HepG2 (cell line): ENCODE measurements at regions not wholly inside any gene's neighbourhood (a gene's known extent, or its start where the extent isn't known, plus 50 kb on each side); places are given as distances from the start of the nearest gene placed in this dataset.

Experiments used
- ATAC-seq: fragments of 200-7000 bp; cut with Tn5 transposase; 3 replicates; pipeline ENCODE4 v1.9.1; 2020; ENCODE audit warnings: mild to moderate bottlenecking, moderate library complexity
- BruUV-seq: library from RNA; stranded (reverse); fragments of 400-500 nt; replicated peaks from 2 replicates; lab custom pipeline; 2021; lab: Mats Ljungman, UMichigan
- CTCF ChIA-PET: fragments of 300-600 bp; formaldehyde crosslinking; extraction: SDS; loops from one replicate; lab custom pipeline; 2021; ENCODE audit warnings: low total read pairs, inconsistent platforms, low intra/inter-chr PET ratio; lab: Yijun Ruan, JAX
- POLR2A ChIA-PET: fragments of 350-600 bp; sonication (Branson Sonifier 250); formaldehyde crosslinking; loops from one replicate; lab custom pipeline; 2020; ENCODE audit warnings: antibody characterized with exemption, inconsistent platforms; lab: Yijun Ruan, JAX
- DNase-seq: peaks from one replicate; pipeline ENCODE4 v3.0.0-alpha.2; 2015; ENCODE audit warnings: low spot score
- FAIRE-seq: peaks from 3 replicates; lab custom pipeline; 2011; peaks lifted over from hg19 to GRCh38; lab: Jason Lieb, UNC
- H2AFZ ChIP-seq: one replicate; pipeline ENCODE4 v1.6.1; 2011; ENCODE audit warnings: low read length, inconsistent platforms
- H3K27ac ChIP-seq: fragments of 300-600 bp; 3 replicates; pipeline ENCODE4 v1.8.0; 2011; ENCODE audit warnings: mixed run types, mild to moderate bottlenecking, mixed read lengths, low read length, inconsistent platforms; ENCODE audit not compliant: insufficient read depth; ENCODE audit errors: extremely low read length
- H3K27me3 ChIP-seq, 2 experiments: fragments of 200-600 bp in 1 of 2; 2 replicates in 1 of 2; 3 replicates in 1 of 2; pipeline versions ENCODE4 v1.6.0 to v1.8.0; 2011; ENCODE audit warnings: low read length in 2 of 2, mild to moderate bottlenecking in 2 of 2, moderate library complexity in 2 of 2, inconsistent platforms in 1 of 2; ENCODE audit not compliant: insufficient read depth in 2 of 2, control insufficient read depth in 1 of 2
- H3K36me3 ChIP-seq, 2 experiments: fragments of 200-600 bp in 1 of 2; replicated peaks in 1 of 2; 2 replicates in 1 of 2; 3 replicates in 1 of 2; pipeline versions ENCODE4 v1.5.1 to v1.8.0; 2011; ENCODE audit warnings: low read length in 2 of 2, inconsistent platforms in 1 of 2; ENCODE audit not compliant: insufficient read depth in 2 of 2, control insufficient read depth in 1 of 2
- H3K4me1 ChIP-seq: 2 replicates; pipeline ENCODE4 v1.5.1; 2012; ENCODE audit warnings: low read length, inconsistent platforms; ENCODE audit not compliant: insufficient read depth
- H3K4me2 ChIP-seq: 2 replicates; pipeline ENCODE4 v1.6.0; 2011; ENCODE audit warnings: low read depth, low read length, inconsistent platforms
- H3K4me3 ChIP-seq, 3 experiments: fragments of 200-600 bp in 1 of 3; sonication (generic), shearing (Covaris generic) in 1 of 3; replicated peaks in 1 of 3; 2 replicates each; pipeline ENCODE4 v1.5.1; 2011 to 2016; ENCODE audit warnings: low read length in 3 of 3, inconsistent platforms in 2 of 3, low read depth in 2 of 3, mild to moderate bottlenecking in 2 of 3, control low read depth in 1 of 3, mixed read lengths in 1 of 3; ENCODE audit not compliant: insufficient read depth in 1 of 3
- H3K79me2 ChIP-seq: one replicate; pipeline ENCODE4 v1.6.1; 2011; ENCODE audit warnings: low read length, inconsistent platforms; ENCODE audit not compliant: insufficient read depth
- H3K9ac ChIP-seq: 2 replicates; pipeline ENCODE4 v1.6.0; 2011; ENCODE audit warnings: mild to moderate bottlenecking, low read depth, low read length, inconsistent platforms; ENCODE audit not compliant: insufficient read depth
- H3K9me3 ChIP-seq: 2 replicates; pipeline ENCODE4 v1.5.1; 2012; ENCODE audit warnings: mild to moderate bottlenecking, low read length
- H4K20me1 ChIP-seq: 2 replicates; pipeline ENCODE4 v1.6.0; 2011; ENCODE audit warnings: inconsistent platforms, mild to moderate bottlenecking, low read length, moderate library complexity; ENCODE audit not compliant: insufficient read depth
- DPF2 ChIP-seq: sonication (generic); formaldehyde crosslinking; IDR thresholded peaks from 2 replicates; pipeline ENCODE4 v1.4.0; 2020; ENCODE audit warnings: mild to moderate bottlenecking, low read depth, missing genetic modification reagents, borderline replicate concordance
- MTA3 ChIP-seq: sonication (generic); formaldehyde crosslinking; IDR thresholded peaks from 2 replicates; pipeline ENCODE4 v1.4.0; 2020; ENCODE audit warnings: missing genetic modification reagents
- NONO ChIP-seq, 2 experiments: fragments of 450-650 bp in 1 of 2; sonication (generic) in 1 of 2; formaldehyde crosslinking in 1 of 2; IDR thresholded peaks in 1 of 2; conservative IDR thresholded peaks in 1 of 2; 2 replicates each; pipeline versions ENCODE4 v1.6.1 to v1.8.0; 2017 to 2022; ENCODE audit warnings: mild to moderate bottlenecking in 1 of 2, missing genetic modification reagents in 1 of 2, moderate library complexity in 1 of 2
- PLRG1 ChIP-seq: fragments of 450-650 bp; conservative IDR thresholded peaks from 2 replicates; pipeline ENCODE4 v1.6.1; 2016
- XRCC5 ChIP-seq: fragments of 200-400 bp; formaldehyde crosslinking; optimal IDR thresholded peaks from 2 replicates; pipeline ENCODE3; 2017; ENCODE audit warnings: mild to moderate bottlenecking, low read length
- ZNF234 ChIP-seq: sonication (generic); formaldehyde crosslinking; conservative IDR thresholded peaks from 2 replicates; pipeline ENCODE4 v1.5.1; 2020; ENCODE audit warnings: mild to moderate bottlenecking, missing genetic modification reagents
- ZNF484 ChIP-seq: sonication (generic); formaldehyde crosslinking; IDR thresholded peaks from 2 replicates; pipeline ENCODE4 v1.5.1; 2020; ENCODE audit warnings: mild to moderate bottlenecking, low read depth, missing genetic modification reagents, borderline replicate concordance
- ZNF549 ChIP-seq: sonication (generic); formaldehyde crosslinking; IDR thresholded peaks from 2 replicates; pipeline ENCODE4 v1.5.0; 2020; ENCODE audit warnings: missing genetic modification reagents
- ZSCAN29 ChIP-seq: sonication (generic); formaldehyde crosslinking; conservative IDR thresholded peaks from 2 replicates; pipeline ENCODE4 v1.4.0; 2020; ENCODE audit warnings: mild to moderate bottlenecking, missing genetic modification reagents
- WGBS: methylation state at CpG from one replicate; pipeline ENCODE4 v1.1.6; 2017; ENCODE audit warnings: low lambda C conversion rate; 5-methylcytosine and 5-hydroxymethylcytosine counted together
- in situ Hi-C: cut with HindIII; loops from 2 replicates; pipeline ENCODE4 v1.10.0; 2017; ENCODE audit warnings: low pct_unique_long_range_greater_than_20kb; ENCODE audit not compliant: extremely low pct_ligation_motif_present
- intact Hi-C: fragments of 100-400 bp; cut with micrococcal nuclease; formaldehyde crosslinking; loops from one replicate; pipeline ENCODE4 v1.10.0; 2022; ENCODE audit not compliant: unreplicated experiment
- TF ChIP-seq, protein P1 (sequence below): sonication (generic); formaldehyde crosslinking; IDR thresholded peaks from 2 replicates; pipeline ENCODE4 v1.4.0; 2020; ENCODE audit warnings: missing genetic modification reagents; ENCODE audit errors: not compliant biosample characterization
- TF ChIP-seq, protein P2 (sequence below): sonication (generic); formaldehyde crosslinking; IDR thresholded peaks from 2 replicates; pipeline ENCODE4 v1.4.0; 2020; ENCODE audit warnings: mild to moderate bottlenecking, missing genetic modification reagents
- TF ChIP-seq, protein P3 (sequence below): sonication (generic); formaldehyde crosslinking; IDR thresholded peaks from 2 replicates; pipeline ENCODE4 v1.5.0; 2020; ENCODE audit warnings: missing genetic modification reagents

GRCh38 chr6:156560476-156560875, 216.7 kb upstream of the ARID1B start:
- intact Hi-C loops (loop anchor here (5.0 to 10.0 kb wide), 2 partner anchors 217 to 374 kb away; partner anchors contain the start of gene ARID1B), in situ Hi-C loops (loop anchor here (10.0 to 25.0 kb wide), 4 partner anchors 94 to 627 kb away; no protein-coding TSS in a partner anchor)
- no peak overlapping the region for H2AFZ ChIP-seq
- no peaks in the 10 kb centered on the region for H3K36me3 ChIP-seq
- DNase-seq = no peak
- no peaks in the 10 kb centered on the region for H4K20me1 ChIP-seq
- BruUV-seq = no TSS peak
- H3K27me3 ChIP-seq = peaks cover 0 to 14% of the 10 kb centered on the region in 2 experiments; a peak in 2 of 5 replicates
- H3K4me1 ChIP-seq = no peaks in the 10 kb centered on the region
- no peak for FAIRE-seq
- H3K9ac ChIP-seq = no peak overlapping the region
- H3K4me3 ChIP-seq = no peak overlapping the region
- no peak overlapping the region for H3K4me2 ChIP-seq
- no peak overlapping the region for H3K27ac ChIP-seq
- TF ChIP-seq ZNF484 (peak; percentile 71; the same call in 1 of the 2 replicates), DPF2 (no peak)
- POLR2A ChIA-PET = no interaction called here
- ATAC-seq = no peak
- no peaks in the 10 kb centered on the region for H3K79me2 ChIP-seq
- CTCF ChIA-PET = no interaction called here
- H3K9me3 ChIP-seq = no peaks in the 10 kb centered on the region

DNA sequence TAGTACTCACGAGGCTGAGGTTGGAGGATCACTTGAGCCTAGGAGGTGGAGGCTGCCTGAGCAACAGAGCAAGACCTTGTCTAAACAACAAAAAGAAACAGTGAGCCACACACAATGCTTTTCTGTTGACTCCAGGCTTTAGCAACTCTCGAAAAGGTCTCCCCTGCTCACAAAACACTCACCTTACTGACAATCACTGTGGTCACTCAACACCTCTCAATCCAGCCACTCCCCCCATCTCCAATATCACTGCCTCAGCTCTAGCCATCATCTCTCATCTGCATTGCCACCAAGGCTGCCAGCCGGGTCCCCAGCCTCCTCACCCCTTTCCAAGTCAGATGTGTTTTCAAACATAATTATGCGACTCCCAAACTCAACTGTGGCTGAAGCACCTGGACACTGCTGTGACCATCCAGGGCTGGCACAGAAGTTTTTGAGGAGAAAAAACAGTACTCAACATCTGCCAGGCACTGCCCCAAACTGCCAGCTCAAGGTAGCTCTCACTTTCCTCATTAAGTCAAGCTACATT, 218.0 kb upstream of the ARID1B start:
- FAIRE-seq = no peak

More for the DNA sequence above, 218.0 kb upstream of the ARID1B start:
- H3K4me2 ChIP-seq = no peak overlapping the region
- DNase-seq (no peak), ATAC-seq (no peak)
- TF ChIP-seq MTA3 (no peak), ZNF234 (no peak), ZNF549 (no peak), ZSCAN29 (CRISPR knock-in tag) (no peak), PLRG1 (no peak), XRCC5 (no peak), NONO (IDR thresholded peaks at IDR 0.05) (no peak), NONO (CRISPR knock-in tag; conservative IDR thresholded peaks at IDR 0.05) (no peak)
- TF ChIP-seq, protein P1, sequence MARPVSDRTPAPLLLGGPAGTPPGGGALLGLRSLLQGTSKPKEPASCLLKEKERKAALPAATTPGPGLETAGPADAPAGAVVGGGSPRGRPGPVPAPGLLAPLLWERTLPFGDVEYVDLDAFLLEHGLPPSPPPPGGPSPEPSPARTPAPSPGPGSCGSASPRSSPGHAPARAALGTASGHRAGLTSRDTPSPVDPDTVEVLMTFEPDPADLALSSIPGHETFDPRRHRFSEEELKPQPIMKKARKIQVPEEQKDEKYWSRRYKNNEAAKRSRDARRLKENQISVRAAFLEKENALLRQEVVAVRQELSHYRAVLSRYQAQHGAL = no peak
- TF ChIP-seq, protein P2, sequence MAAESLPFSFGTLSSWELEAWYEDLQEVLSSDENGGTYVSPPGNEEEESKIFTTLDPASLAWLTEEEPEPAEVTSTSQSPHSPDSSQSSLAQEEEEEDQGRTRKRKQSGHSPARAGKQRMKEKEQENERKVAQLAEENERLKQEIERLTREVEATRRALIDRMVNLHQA (CRISPR knock-in tag) = no peak
- TF ChIP-seq, protein P3, sequence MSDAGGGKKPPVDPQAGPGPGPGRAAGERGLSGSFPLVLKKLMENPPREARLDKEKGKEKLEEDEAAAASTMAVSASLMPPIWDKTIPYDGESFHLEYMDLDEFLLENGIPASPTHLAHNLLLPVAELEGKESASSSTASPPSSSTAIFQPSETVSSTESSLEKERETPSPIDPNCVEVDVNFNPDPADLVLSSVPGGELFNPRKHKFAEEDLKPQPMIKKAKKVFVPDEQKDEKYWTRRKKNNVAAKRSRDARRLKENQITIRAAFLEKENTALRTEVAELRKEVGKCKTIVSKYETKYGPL (CRISPR knock-in tag) = no peak
- ChIA-PET CTCF (no interaction called here), POLR2A (no interaction called here)
- no TSS peak for BruUV-seq
- no peak overlapping the region for H3K9ac ChIP-seq
- in situ Hi-C loops (loop anchor here (25.0 kb wide), 3 partner anchors 203 to 628 kb away; no protein-coding TSS in a partner anchor), intact Hi-C loops (no loop called here)
- WGBS = 17% methylated on average over 4 of the region's 4 CpGs
- H4K20me1 ChIP-seq = no peaks in the 10 kb centered on the region
- peaks cover 0 to 13% of the 10 kb centered on the region in 2 experiments; a peak in 1 of 5 replicates for H3K27me3 ChIP-seq
- H3K79me2 ChIP-seq = no peaks in the 10 kb centered on the region
- no peak overlapping the region for H3K27ac ChIP-seq
- no peaks in the 10 kb centered on the region for H3K36me3 ChIP-seq
- no peak overlapping the region for H3K4me3 ChIP-seq
- H3K9me3 ChIP-seq = no peaks in the 10 kb centered on the region
- H2AFZ ChIP-seq = no peak overlapping the region
- no peaks in the 10 kb centered on the region for H3K4me1 ChIP-seq
